SK-N-MC (cell line): ENCODE measurements at regions not wholly inside any gene's neighbourhood (a gene's known extent, or its start where the extent isn't known, plus 50 kb on each side); places are given as distances from the start of the nearest gene placed in this dataset.

Experiments
- EZH2 ChIP-seq: fragments of 200-600 bp; sonication (generic); IDR thresholded peaks from one replicate; pipeline ENCODE4 v1.6.1; 2017; ENCODE audit warnings: antibody characterized with exemption
- POLR2AphosphoS5 ChIP-seq: IDR thresholded peaks from 2 replicates; pipeline ENCODE4 v1.6.1; 2012; ENCODE audit warnings: mild to moderate bottlenecking, low read depth, low read length, borderline replicate concordance

GRCh38 chr3:5585085-5585484, 397.6 kb downstream of the EDEM1 start:
- TF ChIP-seq POLR2AphosphoS5 (no peak), EZH2 (no peak)
